ENCODE measurements at regions not wholly inside any gene's neighbourhood (a gene's known extent, or its start where the extent isn't known, plus 50 kb on each side); places are given as distances from the start of the nearest gene placed in this dataset.

- DNase-seq (ENCODE audit: low spot score) = no peak
Observed at GRCh38 chr17:34825884-34826283, 135.4 kb downstream of the CCT6B start.

GRCh38 chr17:34825102-34825501, 136.2 kb downstream of the CCT6B start:
- DNase-seq (ENCODE audit: low spot score) = no peak

- DNase-seq (ENCODE audit: low spot score) = no peak
Observed at GRCh38 chr17:34823023-34823422, 138.2 kb downstream of the CCT6B start.

GRCh38 chr17:34822007-34822739, 139.1 kb downstream of the CCT6B start:
- no peak for DNase-seq (ENCODE audit: low spot score)

- DNase-seq (ENCODE audit: low spot score) = no peak
Observed at GRCh38 chr17:34820922-34821321, 140.3 kb downstream of the CCT6B start.

GRCh38 chr17:34820248-34820801, 140.9 kb downstream of the CCT6B start:
- no peak for DNase-seq (ENCODE audit: low spot score)

- no peak for DNase-seq (ENCODE audit: low spot score)
Observed at GRCh38 chr17:34817252-34818035, 143.8 kb downstream of the CCT6B start.

- DNase-seq (ENCODE audit: low spot score) = no peak
Observed at GRCh38 chr17:34816848-34817247, 144.4 kb downstream of the CCT6B start.

- no peak for DNase-seq (ENCODE audit: low spot score)
Observed at GRCh38 chr17:34813290-34813689, 148.0 kb downstream of the CCT6B start.

GRCh38 chr17:34811561-34811960, 149.7 kb downstream of the CCT6B start:
- DNase-seq (ENCODE audit: low spot score) = no peak

GRCh38 chr17:34800661-34801060, 160.6 kb downstream of the CCT6B start:
- DNase-seq (ENCODE audit: low spot score) = no peak

- no peak for DNase-seq (ENCODE audit: low spot score)
Observed at GRCh38 chr17:34799751-34800150, 161.5 kb downstream of the CCT6B start.

GRCh38 chr17:34798581-34798980, 162.7 kb downstream of the CCT6B start:
- no peak for DNase-seq (ENCODE audit: low spot score)

- DNase-seq (ENCODE audit: low spot score) = no peak
Observed at GRCh38 chr17:34797720-34798119, 163.5 kb downstream of the CCT6B start.

GRCh38 chr17:34793231-34793908, 167.9 kb downstream of the CCT6B start:
- DNase-seq (ENCODE audit: low spot score) = no peak

- DNase-seq (ENCODE audit: low spot score) = no peak
Observed at GRCh38 chr17:34788696-34789095, 172.6 kb downstream of the CCT6B start.

- DNase-seq (ENCODE audit: low spot score) = no peak
Observed at GRCh38 chr17:34784526-34784925, 176.7 kb downstream of the CCT6B start.

- DNase-seq (ENCODE audit: low spot score) = no peak
Observed at GRCh38 chr17:34782271-34782670, 179.0 kb downstream of the CCT6B start.

- DNase-seq (ENCODE audit: low spot score) = no peak
Observed at GRCh38 chr17:34781571-34782108, 179.6 kb downstream of the CCT6B start.

- no peak for DNase-seq (ENCODE audit: low spot score)
Observed at GRCh38 chr17:34781071-34781470, 180.2 kb downstream of the CCT6B start.

- DNase-seq (ENCODE audit: low spot score) = no peak
Observed at GRCh38 chr17:34780438-34780837, 180.8 kb downstream of the CCT6B start.

Measured in ureter (tissue), 1 donor.